ENCODE measurements at regions not wholly inside any gene's neighbourhood (a gene's known extent, or its start where the extent isn't known, plus 50 kb on each side); places are given as distances from the start of the nearest gene placed in this dataset.

DNA sequence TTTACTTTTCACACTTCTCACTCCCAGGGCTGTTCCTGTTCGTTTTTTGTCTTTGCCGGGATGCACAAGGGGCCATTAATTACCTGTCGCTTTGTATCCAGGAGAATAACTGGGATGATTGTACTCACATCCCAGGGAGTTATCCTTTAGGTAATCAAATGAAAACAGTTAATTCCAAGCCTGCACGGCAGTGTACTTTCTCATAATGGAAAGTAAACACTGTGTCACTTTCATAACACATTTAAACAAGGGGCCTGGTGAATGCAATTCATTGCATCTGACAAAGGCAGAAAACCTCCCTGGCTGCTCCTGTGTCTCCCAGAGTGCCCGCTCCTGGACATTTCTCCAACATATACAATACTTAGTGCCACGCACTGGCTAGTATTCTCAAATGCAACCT, 138.7 kb upstream of the CELF2 start:
- no peak for TF ChIP-seq POLR2A (IDR thresholded peaks at IDR 0.05)
- TF ChIP-seq, protein P1, sequence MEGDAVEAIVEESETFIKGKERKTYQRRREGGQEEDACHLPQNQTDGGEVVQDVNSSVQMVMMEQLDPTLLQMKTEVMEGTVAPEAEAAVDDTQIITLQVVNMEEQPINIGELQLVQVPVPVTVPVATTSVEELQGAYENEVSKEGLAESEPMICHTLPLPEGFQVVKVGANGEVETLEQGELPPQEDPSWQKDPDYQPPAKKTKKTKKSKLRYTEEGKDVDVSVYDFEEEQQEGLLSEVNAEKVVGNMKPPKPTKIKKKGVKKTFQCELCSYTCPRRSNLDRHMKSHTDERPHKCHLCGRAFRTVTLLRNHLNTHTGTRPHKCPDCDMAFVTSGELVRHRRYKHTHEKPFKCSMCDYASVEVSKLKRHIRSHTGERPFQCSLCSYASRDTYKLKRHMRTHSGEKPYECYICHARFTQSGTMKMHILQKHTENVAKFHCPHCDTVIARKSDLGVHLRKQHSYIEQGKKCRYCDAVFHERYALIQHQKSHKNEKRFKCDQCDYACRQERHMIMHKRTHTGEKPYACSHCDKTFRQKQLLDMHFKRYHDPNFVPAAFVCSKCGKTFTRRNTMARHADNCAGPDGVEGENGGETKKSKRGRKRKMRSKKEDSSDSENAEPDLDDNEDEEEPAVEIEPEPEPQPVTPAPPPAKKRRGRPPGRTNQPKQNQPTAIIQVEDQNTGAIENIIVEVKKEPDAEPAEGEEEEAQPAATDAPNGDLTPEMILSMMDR (IDR thresholded peaks at IDR 0.05), result no peak
- TF ChIP-seq EP300 (IDR thresholded peaks at IDR 0.05), result no peak
